Activated naive CD4-positive, alpha-beta T cell treated with anti-CD3 and anti-CD28 coated beads, Interleukin-2, amount 50 U/mL, for 72 hours (primary cell): ENCODE measurements at regions not wholly inside any gene's neighbourhood (a gene's known extent, or its start where the extent isn't known, plus 50 kb on each side); places are given as distances from the start of the nearest gene placed in this dataset.

ENCODE experiments used
- ATAC-seq, 2 donors: fragments of 150-1000 bp; cut with Tn5 transposase; 2 replicates each; pipeline ENCODE4 v1.10.0; 2021; ENCODE audit warnings: mild to moderate bottlenecking in 2 of 2, moderate library complexity in 2 of 2
- DNase-seq, 2 donors: peaks; one replicate each; pipeline ENCODE4 v3.0.0; 2021 to 2022; ENCODE audit warnings: low spot score in 2 of 2
- H3K27ac Mint-ChIP-seq, 2 donors: one replicate each; pipeline ENCODE4 v1.8.0; 2022; ENCODE audit warnings: mild to moderate bottlenecking in 2 of 2, mixed read lengths in 2 of 2
- H3K36me3 Mint-ChIP-seq, 2 donors: one replicate each; pipeline ENCODE4 v1.8.0; 2022; ENCODE audit warnings: mixed read lengths in 2 of 2
- H3K9me3 Mint-ChIP-seq, 2 donors: one replicate each; pipeline ENCODE4 v1.8.0; 2022; ENCODE audit warnings: mixed read lengths in 2 of 2

DNA sequence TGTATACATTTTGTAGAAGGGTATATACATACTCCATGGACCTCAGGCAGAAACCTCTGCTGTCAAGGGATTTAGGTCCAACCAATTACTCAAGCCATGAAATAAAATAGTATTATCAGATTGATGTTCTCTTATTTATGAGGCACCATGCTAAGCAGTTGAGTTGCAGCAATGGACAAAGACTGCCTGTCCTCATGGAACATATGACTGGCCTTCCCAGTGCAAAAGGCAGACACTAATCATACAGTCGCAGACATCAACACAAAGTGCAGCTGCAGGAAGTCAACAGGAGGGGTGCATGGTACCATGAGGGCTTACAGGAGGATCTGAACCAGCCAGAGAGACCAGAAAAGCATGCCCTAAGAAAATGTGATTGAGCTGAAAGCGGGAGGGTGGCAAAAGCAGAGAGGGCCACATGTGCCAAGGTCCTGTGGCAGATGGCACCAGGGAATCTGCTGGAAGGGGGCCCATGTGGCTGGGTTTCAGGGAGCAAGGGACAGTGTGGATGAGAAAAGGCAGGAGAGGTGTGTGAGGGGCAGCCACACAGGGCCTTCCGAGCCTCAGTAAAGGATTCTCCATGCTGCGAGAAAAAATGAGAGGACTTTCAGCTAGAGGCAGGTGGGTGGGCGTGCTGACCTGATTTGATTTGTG, 61.4 kb upstream of the RNF152 start:
- DNase-seq (no peak), ATAC-seq (no peak)
- H3K36me3 Mint-ChIP-seq: no peaks in the 10 kb centered on the region
- no peak overlapping the region for H3K27ac Mint-ChIP-seq
- no peaks in the 10 kb centered on the region for H3K9me3 Mint-ChIP-seq

DNA sequence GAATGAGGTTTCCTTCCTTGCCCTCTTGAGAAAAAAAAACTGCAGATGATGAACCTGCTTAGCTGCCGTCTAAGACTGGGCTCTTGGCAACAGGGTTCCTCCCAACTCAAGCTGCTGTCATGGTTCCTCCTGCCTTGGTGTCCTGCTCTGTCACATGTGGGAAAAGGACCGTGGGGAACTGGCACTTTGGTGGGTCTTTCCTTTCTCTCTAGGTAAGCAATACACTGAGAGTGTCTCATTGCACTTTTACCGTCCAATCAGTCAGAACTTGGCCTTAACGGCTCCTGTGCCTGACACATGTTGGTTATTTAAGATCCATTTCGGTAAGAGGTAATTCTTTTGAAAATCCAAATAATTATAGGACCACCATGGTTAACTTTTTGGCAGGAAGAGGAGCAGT, 60.8 kb upstream of the RNF152 start:
- Mint-ChIP-seq H3K36me3 (no peaks in the 10 kb centered on the region), H3K27ac (peak overlapping the region in 1 of 2 donors; percentile 70), H3K9me3 (no peaks in the 10 kb centered on the region)
- ATAC-seq (no peak), DNase-seq (no peak)

DNA sequence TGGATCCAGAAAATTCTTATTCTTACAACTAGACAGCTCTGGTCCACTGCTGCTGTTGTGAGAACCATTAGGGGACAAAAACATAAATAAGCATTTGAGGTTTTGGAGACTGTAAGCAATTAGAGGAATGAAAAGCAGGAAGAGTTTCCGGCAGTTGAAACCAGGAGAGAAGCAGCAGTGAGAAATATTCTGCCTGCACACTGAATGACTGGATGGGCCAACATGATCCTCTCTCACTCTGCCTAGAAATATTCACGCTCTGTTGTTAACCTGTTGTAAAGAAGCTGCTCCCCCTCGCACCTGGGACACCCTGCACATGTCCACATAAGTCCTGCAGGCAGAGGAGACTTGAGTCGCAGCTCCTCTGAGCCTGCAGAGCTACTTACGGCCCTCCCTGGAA, 60.4 kb upstream of the RNF152 start:
- no peak overlapping the region for H3K27ac Mint-ChIP-seq
- DNase-seq (no peak), ATAC-seq (no peak)
- no peaks in the 10 kb centered on the region for H3K36me3 Mint-ChIP-seq
- H3K9me3 Mint-ChIP-seq: no peaks in the 10 kb centered on the region

DNA sequence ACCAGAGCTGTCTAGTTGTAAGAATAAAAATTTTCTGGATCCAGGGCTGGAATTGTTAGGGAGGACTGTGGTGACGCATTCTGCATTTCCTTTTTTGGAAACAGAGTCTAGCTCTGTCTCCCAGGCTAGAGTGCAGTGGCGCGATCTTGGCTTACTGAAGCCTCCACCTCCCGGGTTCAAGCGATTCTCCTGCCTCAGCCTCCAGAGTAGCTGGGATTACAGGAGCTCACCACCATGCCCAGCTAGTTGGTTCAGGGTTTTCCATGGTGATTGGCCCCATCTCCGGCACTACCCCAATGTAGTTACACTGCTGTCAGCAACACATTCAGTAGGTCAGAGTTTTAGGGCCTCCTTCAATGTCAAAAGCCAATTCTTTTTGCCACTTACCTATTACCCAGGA, 58.6 kb upstream of the RNF152 start:
- DNase-seq: no peak
- Mint-ChIP-seq H3K36me3 (no peaks in the 10 kb centered on the region), H3K9me3 (no peaks in the 10 kb centered on the region), H3K27ac (no peak overlapping the region)
- ATAC-seq: no peak

DNA sequence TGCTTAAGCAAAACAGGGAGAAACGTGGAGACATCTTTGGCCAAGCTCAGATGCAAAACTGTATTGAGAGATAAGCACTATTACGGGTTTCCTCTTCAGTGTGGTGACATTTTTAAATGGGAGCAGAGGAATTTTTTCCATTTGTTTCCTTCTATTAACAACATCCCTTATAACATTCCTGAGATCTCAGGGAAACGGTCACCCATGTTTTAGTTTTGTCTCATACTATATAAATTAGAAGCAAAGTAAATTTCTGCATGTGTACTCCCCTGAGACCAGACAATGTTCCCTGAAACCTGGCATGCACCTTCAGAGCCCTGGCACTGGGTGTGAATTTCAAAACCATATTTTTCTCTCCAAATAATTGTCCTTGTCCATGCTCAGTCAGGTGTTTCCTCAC, 57.6 kb upstream of the RNF152 start:
- H3K27ac Mint-ChIP-seq: no peak overlapping the region
- no peaks in the 10 kb centered on the region for H3K9me3 Mint-ChIP-seq
- H3K36me3 Mint-ChIP-seq: no peaks in the 10 kb centered on the region
- ATAC-seq (no peak), DNase-seq (no peak)

DNA sequence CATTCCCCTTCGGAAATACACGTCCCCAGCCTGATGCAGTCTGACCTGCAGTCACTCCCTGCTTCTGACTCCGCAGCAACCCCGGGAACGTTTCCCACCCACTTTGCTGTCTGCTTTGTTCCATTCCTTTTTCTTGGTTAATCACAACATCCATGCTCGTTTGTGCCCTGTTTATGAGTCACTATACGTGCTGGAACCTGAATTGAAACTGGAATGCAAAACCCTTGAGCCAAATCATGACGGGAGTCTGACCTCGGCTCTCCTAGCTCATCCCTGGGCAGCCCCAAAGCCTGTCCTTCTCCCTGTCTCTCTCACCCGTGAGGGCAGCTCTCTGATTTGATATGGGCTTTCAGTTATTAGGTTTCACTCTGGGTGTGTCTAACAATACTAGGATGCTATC, 57.1 kb upstream of the RNF152 start:
- H3K36me3 Mint-ChIP-seq: no peaks in the 10 kb centered on the region
- ATAC-seq (no peak), DNase-seq (no peak)
- H3K9me3 Mint-ChIP-seq: no peaks in the 10 kb centered on the region
- H3K27ac Mint-ChIP-seq: no peak overlapping the region

DNA sequence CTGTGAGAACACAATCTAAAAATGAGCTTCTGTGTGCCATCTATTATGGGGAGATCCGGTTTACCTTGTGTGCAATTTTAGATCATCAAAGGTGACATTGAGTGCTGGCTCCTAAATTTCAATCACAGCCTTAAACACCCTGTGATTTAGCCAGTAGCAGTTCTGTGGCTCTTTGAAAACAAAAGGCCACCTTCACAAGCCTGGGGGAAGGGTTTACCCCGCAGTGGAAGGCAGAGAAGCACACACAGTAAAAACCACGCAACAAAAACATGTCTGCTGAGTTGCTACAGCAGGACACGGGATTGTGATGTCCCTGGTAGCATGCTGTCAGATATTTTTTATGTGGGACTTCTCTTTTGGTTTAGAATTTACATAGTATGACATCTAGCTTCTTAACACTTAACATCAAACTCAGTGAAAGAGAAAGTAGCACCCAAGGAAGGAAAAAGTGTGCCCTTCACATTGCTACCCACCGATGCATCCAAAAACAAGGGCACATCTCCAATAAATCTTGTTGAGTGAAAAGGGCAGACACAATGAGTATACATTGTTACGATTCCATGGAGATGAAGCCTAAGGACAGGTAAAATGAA, 56.1 kb upstream of the RNF152 start:
- Mint-ChIP-seq H3K27ac (no peak overlapping the region), H3K36me3 (no peaks in the 10 kb centered on the region), H3K9me3 (peaks cover 0 to 5% of the 10 kb centered on the region in 2 donors)
- DNase-seq (no peak), ATAC-seq (no peak)

DNA sequence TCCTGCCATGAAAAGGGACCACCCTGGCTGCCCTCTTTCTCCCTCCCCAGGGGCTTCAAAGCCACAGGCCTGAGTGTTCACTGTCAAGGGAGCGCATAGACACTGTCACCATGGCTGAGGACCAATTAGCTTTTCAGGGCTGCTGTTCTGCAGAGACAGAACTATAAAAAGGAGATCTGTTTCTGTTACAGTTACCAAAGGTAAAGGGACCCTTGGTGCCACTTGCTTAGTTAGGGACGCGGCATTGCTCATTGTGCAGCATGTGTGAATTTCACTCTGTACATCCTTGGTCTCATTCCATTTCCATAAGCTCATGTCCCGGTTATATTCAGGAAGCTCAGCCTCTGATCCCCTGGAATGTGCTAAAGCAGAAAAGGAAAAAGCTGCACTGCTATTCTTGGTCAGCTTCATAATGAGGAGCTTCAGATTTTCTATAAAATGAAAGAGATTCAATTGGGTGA, 55.5 kb upstream of the RNF152 start:
- DNase-seq: no peak
- H3K27ac Mint-ChIP-seq: no peak overlapping the region
- H3K36me3 Mint-ChIP-seq: no peaks in the 10 kb centered on the region
- no peak for ATAC-seq
- H3K9me3 Mint-ChIP-seq: peaks cover 0 to 5% of the 10 kb centered on the region in 2 donors

DNA sequence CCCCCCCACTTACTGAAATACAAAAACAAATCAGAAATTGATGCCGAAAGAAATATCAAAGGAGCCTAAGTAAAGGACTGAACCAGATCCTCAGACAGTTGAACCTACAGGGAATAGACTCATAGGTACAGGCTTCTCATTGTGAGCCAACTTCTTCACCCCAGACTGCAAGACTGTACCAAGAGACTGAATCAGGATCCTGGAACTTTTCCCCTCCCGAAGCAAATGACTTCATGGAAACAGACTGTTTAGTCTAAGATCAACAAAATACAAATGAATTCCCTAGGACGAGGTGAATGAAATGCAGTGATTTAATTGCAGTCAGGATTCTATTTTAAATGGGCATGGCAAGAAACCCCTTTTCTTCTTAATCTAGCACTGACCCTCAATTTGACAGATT, 53.6 kb upstream of the RNF152 start:
- Mint-ChIP-seq H3K36me3 (peaks cover 0 to 4% of the 10 kb centered on the region in 2 donors), H3K9me3 (peaks cover 0 to 8% of the 10 kb centered on the region in 2 donors), H3K27ac (no peak overlapping the region)
- ATAC-seq (no peak), DNase-seq (no peak)

DNA sequence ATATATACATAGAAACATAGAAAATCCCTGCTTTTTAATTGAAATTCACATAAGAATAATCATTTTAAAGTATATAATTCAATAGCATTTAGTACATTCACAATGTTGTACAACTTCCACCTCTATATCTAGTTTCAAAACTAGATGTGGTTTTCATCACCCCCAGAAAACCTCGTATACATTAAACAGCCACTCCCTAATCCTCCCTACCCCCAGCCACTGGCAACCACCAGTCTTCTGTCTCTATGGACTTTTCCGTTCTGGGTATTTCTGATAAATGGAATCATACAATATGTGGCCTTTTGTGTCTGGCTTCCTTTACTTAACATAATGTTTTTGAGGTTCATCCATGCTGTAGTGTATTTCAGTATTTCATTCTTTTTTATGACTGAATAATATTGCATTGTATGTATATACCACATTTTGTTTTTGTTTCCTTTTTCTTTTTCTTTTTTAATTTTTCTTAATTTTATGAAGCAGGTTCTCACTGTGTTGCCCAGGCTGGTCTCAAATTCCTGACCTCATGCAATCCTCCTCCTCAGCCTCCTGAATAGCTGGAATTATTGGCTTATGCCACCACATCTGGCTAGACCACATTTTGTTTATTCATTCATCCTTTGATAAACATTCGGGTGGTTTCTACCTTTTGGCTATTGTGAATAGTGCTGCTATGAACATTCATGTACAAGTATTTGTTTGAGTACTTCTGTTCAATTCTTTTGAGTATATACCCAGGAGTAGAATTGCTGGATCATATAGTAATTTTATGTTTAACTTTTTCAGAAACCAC, 50.6 kb upstream of the RNF152 start:
- Mint-ChIP-seq H3K9me3 (peaks cover 0 to 17% of the 10 kb centered on the region in 2 donors), H3K27ac (no peak overlapping the region), H3K36me3 (peaks cover 5 to 14% of the 10 kb centered on the region in 2 donors)
- DNase-seq (no peak), ATAC-seq (no peak)
